ENCODE measurements at regions not wholly inside any gene's neighbourhood (a gene's known extent, or its start where the extent isn't known, plus 50 kb on each side); places are given as distances from the start of the nearest gene placed in this dataset.

DNA sequence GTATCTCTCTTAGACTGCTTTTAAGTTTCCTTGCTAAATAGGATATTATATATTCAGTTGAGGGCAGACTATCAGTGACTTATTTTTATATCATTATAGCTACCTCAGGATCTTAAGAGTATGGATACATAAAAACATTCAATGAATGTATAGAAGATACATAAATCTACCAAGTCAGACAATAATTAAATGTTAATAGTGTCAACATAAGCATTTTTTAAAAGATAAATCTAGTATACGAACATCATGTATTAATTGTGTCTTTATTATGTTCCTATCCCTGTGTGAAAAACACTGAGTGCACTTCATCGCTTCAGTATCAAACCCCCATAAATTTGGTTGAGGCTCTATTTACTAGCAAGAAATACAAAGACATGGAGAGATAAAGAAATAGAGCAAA, 242.8 kb downstream of the CRPPA start:
- in situ Hi-C loops (cut with MboI; ENCODE audit: low sequenced_read_pairs), result no loop called here

More for the DNA sequence above, 242.8 kb downstream of the CRPPA start:
- no peak overlapping the region for H3K4me2 ChIP-seq (ENCODE audit: low read depth, low read length)
- POLR2A ChIA-PET (ENCODE audit: unreplicated experiment), result no interaction called here
- TF ChIP-seq MAFK (IDR thresholded peaks at IDR 0.05; ENCODE audit: low read depth, low read length), result peak; percentile 49
- no peak for TF ChIP-seq CHD1 (IDR thresholded peaks at IDR 0.05; ENCODE audit: low read depth, low read length)
- H3K27me3 ChIP-seq (ENCODE audit: control insufficient read depth, insufficient read depth, low read length), result no peaks in the 10 kb centered on the region
- ATAC-seq (ENCODE audit: low read depth) (no peak), DNase-seq (no peak)
- H3K56ac ChIP-seq (ENCODE audit: extremely low read depth, insufficient read depth, low read length), result no peak overlapping the region
- H3K36me3 ChIP-seq (ENCODE audit: control insufficient read depth, insufficient read depth, low read length), result no peaks in the 10 kb centered on the region
- H3K14ac ChIP-seq (replicated peaks; ENCODE audit: low read depth, low read length), result no peak overlapping the region
- no peak overlapping the region for H3K4ac ChIP-seq (ENCODE audit: low read depth, low read length)
- H3K18ac ChIP-seq (ENCODE audit: low read depth, low read length), result no peak overlapping the region
- H4K5ac ChIP-seq (ENCODE audit: low read depth, low read length), result no peak overlapping the region
- H4K91ac ChIP-seq (ENCODE audit: insufficient read depth, low read depth, low read length), result no peak overlapping the region
- H3K9me1 ChIP-seq (ENCODE audit: insufficient read depth, low read length), result no peaks in the 10 kb centered on the region
- H2BK15ac ChIP-seq (ENCODE audit: low read depth, low read length), result no peak overlapping the region
- H3K9ac ChIP-seq (ENCODE audit: low read depth, low read length), result no peak overlapping the region
- no peaks in the 10 kb centered on the region for H3K79me1 ChIP-seq (ENCODE audit: low read depth in 1 of 2, low read length in 2 of 2)
- H2BK120ac ChIP-seq (ENCODE audit: low read depth, low read length), result no peak overlapping the region
- no peak overlapping the region for H4K8ac ChIP-seq (ENCODE audit: low read depth in 2 of 2, low read length in 2 of 2)
- no peaks in the 10 kb centered on the region for H4K20me1 ChIP-seq (ENCODE audit: insufficient read depth, low read length)
- no peak overlapping the region for H2AK5ac ChIP-seq (ENCODE audit: low read depth, low read length)
- no peak overlapping the region for H3K27ac ChIP-seq (ENCODE audit: insufficient read depth, low read length)
- H2AK9ac ChIP-seq (replicated peaks; ENCODE audit: low read depth, low read length, poor library complexity), result no peak overlapping the region
- no CpG with 5 or more reads among the region's 2 CpGs for WGBS, 2 experiments (ENCODE audit: extremely low coverage in 2 of 2, insufficient read length in 1 of 2)
- no peak overlapping the region for H3K23ac ChIP-seq (ENCODE audit: low read depth, low read length)
- no peak overlapping the region for H3K4me3 ChIP-seq (ENCODE audit: insufficient read depth, low read depth, low read length)
- H3K9me3 ChIP-seq (ENCODE audit: control insufficient read depth, insufficient read depth, low read length), result no peaks in the 10 kb centered on the region
- H2BK20ac ChIP-seq (ENCODE audit: low read depth, low read length), result no peak overlapping the region
- no peak overlapping the region for H2BK5ac ChIP-seq (ENCODE audit: low read depth, low read length, poor library complexity, severe bottlenecking)
- no peak overlapping the region for H2AFZ ChIP-seq (replicated peaks; ENCODE audit: low read length, poor library complexity)
- CTCF ChIA-PET, result no interaction called here
- no TSS peak for BruUV-seq (replicated peaks)
- intact Hi-C loops (cut with micrococcal nuclease), result no loop called here
- H3K4me1 ChIP-seq (ENCODE audit: control insufficient read depth, insufficient read depth, low read length), result no peaks in the 10 kb centered on the region
- dilution Hi-C loops (cut with HindIII; ENCODE audit: low sequenced_read_pairs, unreplicated experiment), result no loop called here
